ENCODE measurements at regions not wholly inside any gene's neighbourhood (a gene's known extent, or its start where the extent isn't known, plus 50 kb on each side); places are given as distances from the start of the nearest gene placed in this dataset.

DNA sequence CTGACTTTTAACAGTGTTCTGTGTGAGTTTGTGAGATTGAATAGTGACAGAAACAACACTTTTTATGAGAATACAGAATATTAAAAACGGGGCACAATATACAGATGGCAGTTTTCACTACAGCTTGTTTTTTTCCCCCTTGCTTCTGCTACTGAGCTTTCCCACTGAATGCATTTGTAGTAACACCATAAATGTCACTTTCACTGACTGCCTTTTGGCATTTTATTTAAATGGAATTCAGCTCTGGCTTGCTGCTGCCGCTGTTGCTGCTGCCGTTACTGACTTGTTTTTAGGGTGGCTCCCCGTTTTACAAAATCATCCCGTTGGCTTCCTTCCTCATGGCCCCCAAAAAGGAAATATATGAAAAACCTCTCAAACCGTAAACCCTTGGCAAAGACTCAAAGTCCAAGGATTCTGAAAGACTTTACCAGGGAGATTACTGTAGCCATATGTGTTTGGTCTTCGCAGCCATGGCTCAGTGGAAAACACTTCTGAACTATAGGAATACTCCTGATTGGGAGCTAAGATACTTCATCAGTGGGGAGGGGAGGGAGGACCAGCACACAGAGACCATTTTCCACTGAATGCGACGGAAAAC lies 151.0 kb downstream of the NUF2 start:
- TF ChIP-seq, protein P1, sequence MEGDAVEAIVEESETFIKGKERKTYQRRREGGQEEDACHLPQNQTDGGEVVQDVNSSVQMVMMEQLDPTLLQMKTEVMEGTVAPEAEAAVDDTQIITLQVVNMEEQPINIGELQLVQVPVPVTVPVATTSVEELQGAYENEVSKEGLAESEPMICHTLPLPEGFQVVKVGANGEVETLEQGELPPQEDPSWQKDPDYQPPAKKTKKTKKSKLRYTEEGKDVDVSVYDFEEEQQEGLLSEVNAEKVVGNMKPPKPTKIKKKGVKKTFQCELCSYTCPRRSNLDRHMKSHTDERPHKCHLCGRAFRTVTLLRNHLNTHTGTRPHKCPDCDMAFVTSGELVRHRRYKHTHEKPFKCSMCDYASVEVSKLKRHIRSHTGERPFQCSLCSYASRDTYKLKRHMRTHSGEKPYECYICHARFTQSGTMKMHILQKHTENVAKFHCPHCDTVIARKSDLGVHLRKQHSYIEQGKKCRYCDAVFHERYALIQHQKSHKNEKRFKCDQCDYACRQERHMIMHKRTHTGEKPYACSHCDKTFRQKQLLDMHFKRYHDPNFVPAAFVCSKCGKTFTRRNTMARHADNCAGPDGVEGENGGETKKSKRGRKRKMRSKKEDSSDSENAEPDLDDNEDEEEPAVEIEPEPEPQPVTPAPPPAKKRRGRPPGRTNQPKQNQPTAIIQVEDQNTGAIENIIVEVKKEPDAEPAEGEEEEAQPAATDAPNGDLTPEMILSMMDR (IDR thresholded peaks at IDR 0.05 in 4 of 5, conservative IDR thresholded peaks at IDR 0.05 in 1 of 5): no peak
- no peak for TF ChIP-seq POLR2A (IDR thresholded peaks at IDR 0.05)

All from gastrocnemius medialis (tissue), 4 donors.